Urinary bladder (tissue), 3 donors: ENCODE measurements at regions not wholly inside any gene's neighbourhood (a gene's known extent, or its start where the extent isn't known, plus 50 kb on each side); places are given as distances from the start of the nearest gene placed in this dataset.

Source experiments
- DNase-seq: peaks from one replicate; pipeline ENCODE4 v3.0.0-alpha.2; 2015; ENCODE audit errors: extremely low spot score
- H3K27ac ChIP-seq: one replicate; pipeline ENCODE4 v1.5.1; 2013; ENCODE audit warnings: low read depth, mild to moderate bottlenecking, moderate library complexity
- H3K36me3 ChIP-seq: one replicate; pipeline ENCODE4 v1.6.1; 2013; ENCODE audit warnings: mild to moderate bottlenecking, moderate library complexity; ENCODE audit not compliant: insufficient read depth
- H3K4me1 ChIP-seq: one replicate; pipeline ENCODE4 v1.6.1; 2013; ENCODE audit warnings: mild to moderate bottlenecking, moderate library complexity; ENCODE audit not compliant: insufficient read depth
- H3K4me3 ChIP-seq: one replicate; pipeline ENCODE4 v1.5.1; 2013; ENCODE audit warnings: low read depth, low read length
- WGBS: extraction: QIAGEN DNeasy Blood & Tissue Kit; methylation state at CpG from one replicate; pipeline ENCODE4 v1.1.7; 2013; 5-methylcytosine and 5-hydroxymethylcytosine counted together
- donor health status: healthy with polysubstance abuse.
- donor health status: healthy.

DNA sequence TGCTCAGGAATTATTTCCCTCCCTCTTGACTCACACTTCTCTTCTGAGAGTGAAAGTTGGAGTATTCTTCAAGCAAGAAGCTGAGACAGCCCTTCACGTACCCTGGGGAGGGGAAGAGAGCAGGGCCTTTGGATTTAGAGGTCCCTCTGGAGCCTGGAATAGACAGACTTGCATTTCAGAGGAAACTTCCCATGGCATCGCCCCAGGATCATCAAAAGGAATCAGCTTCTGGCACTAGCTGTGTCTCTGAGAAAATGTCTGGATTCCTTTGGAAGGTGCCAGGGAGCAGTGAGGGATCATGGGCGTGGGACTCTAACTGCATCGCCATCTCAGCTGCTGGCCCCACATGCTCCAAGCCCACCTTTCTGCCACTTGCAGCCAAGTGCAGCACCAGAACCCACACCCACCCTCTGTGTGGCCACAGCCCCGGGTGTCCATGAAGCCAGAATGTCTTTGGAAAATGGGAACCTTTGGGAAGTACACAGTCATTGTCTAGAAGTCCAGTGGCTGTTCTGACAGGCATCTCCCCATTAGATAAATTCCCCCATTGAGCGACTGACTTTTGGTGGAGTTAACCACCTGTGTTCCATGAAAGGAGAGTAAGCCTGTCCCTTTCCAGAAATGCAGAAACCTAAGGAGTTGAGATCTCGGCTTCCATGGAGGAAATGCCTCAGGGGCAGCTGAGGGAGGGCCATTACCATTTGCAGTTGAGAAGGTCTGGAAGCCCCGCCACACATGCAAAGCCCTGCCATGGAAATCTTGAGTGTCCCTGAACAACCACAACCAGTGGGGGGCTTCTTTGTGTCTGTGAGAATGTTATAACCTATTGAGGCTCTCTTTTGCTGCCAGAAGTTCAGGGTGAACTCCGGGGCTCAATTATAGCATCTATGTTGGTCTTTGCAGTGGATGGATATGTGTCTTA lies 57.8 kb upstream of the GDF10 start:
- Histone ChIP-seq H3K27ac (no peak overlapping the region), H3K4me1 (no peaks in the 10 kb centered on the region), H3K36me3 (no peaks in the 10 kb centered on the region), H3K4me3 (no peak overlapping the region)
- no peak for DNase-seq
- WGBS = 87% methylated on average over 9 of the region's 9 CpGs

DNA sequence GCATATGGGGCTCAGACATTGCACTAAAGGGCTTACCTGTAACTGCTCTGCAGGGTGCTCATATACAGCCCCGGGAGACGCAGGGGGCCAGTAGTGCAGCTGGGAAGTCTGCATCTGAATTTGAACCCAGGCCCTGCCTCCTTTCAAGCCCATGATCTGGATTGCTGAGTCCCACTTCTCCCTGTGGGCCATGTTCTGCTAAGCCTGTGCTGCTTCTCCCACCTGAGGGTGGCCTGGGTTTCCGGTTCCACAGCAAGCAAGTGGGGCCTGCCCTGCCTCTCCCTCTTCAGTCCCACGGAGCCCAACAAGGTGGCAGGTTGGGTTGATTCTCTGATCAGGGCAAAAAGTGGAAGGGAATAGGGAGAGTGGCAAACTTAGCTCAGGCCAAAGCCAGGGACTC lies 56.6 kb upstream of the GDF10 start:
- WGBS = 95% methylated on average over 4 of the region's 4 CpGs

DNA sequence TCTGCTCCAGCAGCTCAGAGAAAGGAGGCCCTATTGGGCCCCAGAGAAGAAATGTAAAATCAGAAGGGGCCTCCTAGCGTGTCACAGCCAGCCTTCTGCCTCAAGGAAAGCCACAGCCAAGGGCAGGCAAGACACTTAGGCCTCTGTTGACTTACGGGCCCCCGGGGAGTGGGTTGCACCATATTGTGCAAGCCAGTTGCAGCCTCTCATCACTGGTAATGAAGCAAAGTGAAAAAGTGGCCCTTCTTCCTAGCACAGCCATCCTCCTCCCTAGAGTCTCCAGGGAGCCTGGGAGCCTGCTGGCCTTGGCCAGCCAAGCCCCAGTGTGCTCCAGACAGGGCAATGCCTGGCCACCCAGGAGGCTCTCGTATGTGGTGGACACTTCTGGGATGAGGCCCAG lies 56.2 kb upstream of the GDF10 start:
- no peaks in the 10 kb centered on the region for H3K4me1 ChIP-seq
- H3K36me3 ChIP-seq = no peaks in the 10 kb centered on the region
- H3K4me3 ChIP-seq = no peak overlapping the region
- DNase-seq = no peak
- 87% methylated on average over 4 of the region's 4 CpGs for WGBS
- no peak overlapping the region for H3K27ac ChIP-seq

More for the DNA sequence above, 56.6 kb upstream of the GDF10 start:
- no peak overlapping the region for H3K27ac ChIP-seq
- DNase-seq = no peak
- no peaks in the 10 kb centered on the region for H3K4me1 ChIP-seq
- H3K4me3 ChIP-seq = no peak overlapping the region
- no peaks in the 10 kb centered on the region for H3K36me3 ChIP-seq

DNA sequence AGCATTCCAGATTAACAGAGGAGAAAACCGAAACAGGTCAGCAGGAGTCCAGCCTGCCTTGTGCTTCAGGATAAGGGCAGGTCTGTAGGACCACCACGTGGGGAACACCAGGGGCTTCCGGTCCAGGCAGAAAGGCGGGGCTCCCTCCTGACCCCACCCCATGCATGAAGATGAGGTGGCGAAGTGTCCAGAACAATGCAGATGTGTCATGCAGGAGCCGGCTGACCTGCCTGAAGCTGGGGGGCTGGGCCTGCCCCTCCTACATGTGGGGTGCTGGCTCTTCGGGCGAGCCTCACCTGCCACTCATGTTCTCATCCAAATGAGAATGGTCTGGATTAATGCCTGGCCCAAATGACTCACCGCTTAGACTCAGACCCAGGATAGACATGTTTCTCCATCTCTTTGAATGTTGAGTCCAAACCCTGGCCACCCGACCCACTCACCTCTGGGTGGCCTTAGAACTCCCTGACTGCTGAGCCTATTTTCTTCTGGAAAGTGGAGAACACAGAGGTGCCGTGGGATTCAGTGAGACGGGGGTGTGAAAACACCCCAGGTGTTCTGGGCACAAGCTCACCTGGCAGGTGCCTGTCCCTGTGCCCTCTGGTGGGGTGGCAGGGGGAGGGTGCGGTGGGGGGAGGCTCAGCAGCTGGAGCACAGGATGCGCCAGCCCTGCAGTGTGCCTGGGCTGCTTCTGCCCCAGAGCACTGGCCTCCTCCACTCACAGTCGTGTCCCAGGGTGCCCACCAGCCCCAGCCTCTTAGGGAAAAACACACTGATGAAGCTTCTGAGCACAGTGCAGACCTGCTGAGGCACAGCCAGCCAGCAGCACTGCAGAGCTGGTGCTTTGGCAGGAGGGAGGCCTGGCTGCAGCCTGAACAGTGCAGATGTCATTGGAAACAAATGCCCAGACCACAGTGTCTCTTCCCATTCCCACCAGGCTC lies 55.2 kb upstream of the GDF10 start:
- DNase-seq = no peak
- Histone ChIP-seq H3K27ac (no peak overlapping the region), H3K36me3 (no peaks in the 10 kb centered on the region), H3K4me1 (no peaks in the 10 kb centered on the region), H3K4me3 (no peak overlapping the region)
- 89% methylated on average over 15 of the region's 15 CpGs for WGBS

GRCh38 chr10:47245731-47246350 lies 54.2 kb upstream of the GDF10 start:
- no peak for DNase-seq
- 93% methylated on average over 6 of the region's 6 CpGs for WGBS
- Histone ChIP-seq H3K4me1 (no peaks in the 10 kb centered on the region), H3K4me3 (no peak overlapping the region), H3K36me3 (no peaks in the 10 kb centered on the region), H3K27ac (no peak overlapping the region)

- 93% methylated on average over 6 of the region's 6 CpGs for WGBS
Measured at GRCh38 chr10:47246406-47247147, 53.4 kb upstream of the GDF10 start.

GRCh38 chr10:47247148-47248059 lies 52.6 kb upstream of the GDF10 start:
- Histone ChIP-seq H3K4me3 (no peak overlapping the region), H3K36me3 (no peaks in the 10 kb centered on the region), H3K27ac (no peak overlapping the region), H3K4me1 (no peaks in the 10 kb centered on the region)
- 84% methylated on average over 13 of the region's 13 CpGs for WGBS
- no peak for DNase-seq

More at GRCh38 chr10:47246406-47247147, 53.4 kb upstream of the GDF10 start:
- Histone ChIP-seq H3K4me1 (no peaks in the 10 kb centered on the region), H3K27ac (no peak overlapping the region), H3K36me3 (no peaks in the 10 kb centered on the region), H3K4me3 (no peak overlapping the region)
- DNase-seq = no peak

DNA sequence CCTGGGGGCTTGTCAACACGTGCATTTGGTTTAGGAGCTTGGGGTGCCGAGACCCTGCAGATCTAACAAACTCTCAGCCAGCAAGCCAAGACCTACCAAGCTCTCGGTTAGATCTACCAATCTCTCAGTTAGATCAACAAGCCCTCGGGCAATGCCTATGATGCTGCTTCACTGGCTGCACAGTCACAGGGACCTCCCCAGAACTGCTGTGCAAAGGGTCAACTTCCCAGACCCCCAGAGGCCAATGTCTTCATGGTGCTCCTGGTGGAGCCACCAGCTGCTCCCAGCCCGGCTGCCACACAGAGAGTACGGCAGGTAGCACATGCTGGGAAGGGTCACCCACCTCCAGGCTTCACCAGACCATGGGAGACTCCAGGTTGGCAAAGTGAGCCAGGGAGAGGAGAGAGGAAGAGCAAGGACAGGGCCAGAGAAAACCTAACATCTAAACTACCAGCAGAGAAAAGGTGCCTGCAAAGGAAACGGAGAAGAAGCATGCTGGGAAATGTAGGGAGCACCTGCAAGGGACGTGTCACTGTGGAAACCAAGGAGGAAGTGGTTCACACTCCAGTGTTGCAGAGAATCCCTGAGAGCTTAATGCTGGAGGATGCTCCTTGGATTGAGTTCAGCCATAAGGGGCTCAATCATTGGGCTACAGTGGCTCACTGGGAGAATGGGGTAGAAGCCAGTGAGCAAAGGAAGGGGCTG lies 51.5 kb upstream of the GDF10 start:
- Histone ChIP-seq H3K4me3 (no peak overlapping the region), H3K4me1 (no peaks in the 10 kb centered on the region), H3K36me3 (no peaks in the 10 kb centered on the region), H3K27ac (no peak overlapping the region)
- WGBS = 81% methylated on average over 8 of the region's 8 CpGs
- no peak for DNase-seq

GRCh38 chr10:47249881-47250280 lies 50.1 kb upstream of the GDF10 start:
- 90% methylated on average over 4 of the region's 4 CpGs for WGBS
- Histone ChIP-seq H3K4me3 (no peak overlapping the region), H3K36me3 (no peaks in the 10 kb centered on the region), H3K4me1 (no peaks in the 10 kb centered on the region), H3K27ac (no peak overlapping the region)
- no peak for DNase-seq
